CD4-positive, alpha-beta T cell treated with Interleukin-17A for 1 hour (primary cell): ENCODE measurements at regions not wholly inside any gene's neighbourhood (a gene's known extent, or its start where the extent isn't known, plus 50 kb on each side); places are given as distances from the start of the nearest gene placed in this dataset.
"Not testable (repeated sequence)": the region's sequence is repeated elsewhere in the genome, so short reads cannot be mapped to it uniquely, and the experiment has no call there.

Experiments
- DNase-seq: peaks from one replicate; pipeline ENCODE4 v3.0.0-alpha.2; 2020

DNA sequence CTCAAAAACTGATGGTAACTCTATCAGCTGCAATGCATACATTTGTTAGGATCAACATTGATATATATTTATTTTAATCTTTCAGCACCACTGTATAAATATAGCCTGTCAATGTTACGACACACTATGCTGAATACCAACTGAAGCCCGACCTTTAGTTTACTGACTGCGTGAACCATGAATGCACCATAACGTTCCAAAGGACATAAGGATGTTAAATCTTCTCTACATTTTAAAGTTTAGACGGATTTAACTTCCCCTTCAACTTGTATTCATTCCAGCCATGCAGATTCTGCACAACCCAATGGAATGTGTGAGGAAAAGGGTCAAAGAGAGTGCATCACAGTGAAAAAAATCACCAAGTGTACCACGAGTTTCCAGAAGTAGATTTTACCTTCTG, 489.5 kb downstream of the IRS1 start:
- no peak for DNase-seq

DNA sequence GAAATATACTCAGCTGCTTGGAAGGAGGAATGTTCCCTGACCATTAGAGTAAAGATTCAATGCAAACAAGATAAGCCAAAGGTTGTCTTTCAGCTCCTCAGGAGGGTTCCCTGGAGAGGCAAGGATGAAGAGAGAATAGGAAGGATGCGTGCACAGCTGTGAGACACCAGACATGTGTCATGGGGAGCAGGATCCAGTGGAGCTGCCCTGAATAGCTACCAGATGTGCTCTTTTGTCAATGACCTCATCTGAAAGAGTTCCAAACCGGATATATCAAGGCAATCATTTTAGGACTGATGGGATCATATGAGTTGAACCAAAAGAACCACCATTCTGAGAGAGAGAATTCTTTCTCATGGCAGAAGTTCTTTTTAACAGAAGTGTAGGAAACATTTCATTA, 490.6 kb downstream of the IRS1 start:
- no peak for DNase-seq

DNA sequence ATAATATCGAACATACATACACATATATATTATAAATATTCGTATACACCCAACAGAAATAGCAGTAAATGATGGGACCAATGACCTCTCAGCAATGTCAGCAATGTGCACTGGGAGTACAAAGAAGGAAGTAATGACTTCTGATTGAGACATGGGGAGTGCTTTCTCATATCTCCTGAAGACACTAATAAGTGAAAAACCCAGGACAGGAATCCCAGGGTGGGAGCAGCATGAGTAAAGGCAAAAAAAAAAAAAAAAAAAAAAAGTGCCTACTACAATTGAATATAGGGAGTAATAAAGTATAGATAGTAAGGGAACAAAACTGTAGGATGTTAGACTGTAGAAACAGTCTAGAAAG, 491.3 kb downstream of the IRS1 start:
- DNase-seq = no peak

DNA sequence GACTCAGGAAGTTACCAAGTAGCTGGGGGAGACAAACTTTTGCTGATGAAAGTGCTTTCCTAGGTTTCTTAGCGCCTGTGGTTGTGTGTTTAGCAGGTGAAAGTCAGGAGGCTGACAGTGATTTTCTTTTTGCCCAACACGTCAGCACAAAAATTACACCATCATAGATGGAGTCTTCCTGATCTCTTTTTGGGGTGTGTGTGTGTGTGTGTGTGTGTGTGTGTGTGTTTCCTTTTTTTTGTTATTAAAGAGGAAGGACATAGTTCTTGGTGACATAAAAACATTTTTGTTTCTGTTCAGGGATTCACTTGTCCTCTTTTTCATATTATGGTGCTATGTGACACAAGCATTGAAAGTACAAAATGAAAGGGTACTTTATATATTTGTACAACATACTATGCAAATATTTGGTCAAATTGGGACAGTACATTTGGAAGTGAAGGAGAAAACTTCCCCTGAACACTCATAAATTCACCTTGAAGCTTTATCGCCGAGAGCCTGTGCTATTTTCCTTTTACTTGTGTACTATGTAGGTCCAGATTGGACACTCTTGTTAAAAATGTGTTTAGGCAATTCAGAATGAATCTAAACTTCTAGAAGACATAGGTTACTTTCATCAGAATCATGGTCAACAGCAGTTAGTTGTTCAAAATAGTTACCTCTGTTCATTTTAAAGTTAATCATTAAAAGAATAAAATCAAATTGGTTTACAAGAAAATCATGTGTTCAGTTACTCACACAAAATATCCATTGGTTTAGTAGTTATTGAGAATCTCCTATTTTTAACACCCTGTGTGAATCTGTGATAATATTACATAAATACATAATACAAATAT, 491.9 kb downstream of the IRS1 start:
- DNase-seq = no peak

DNA sequence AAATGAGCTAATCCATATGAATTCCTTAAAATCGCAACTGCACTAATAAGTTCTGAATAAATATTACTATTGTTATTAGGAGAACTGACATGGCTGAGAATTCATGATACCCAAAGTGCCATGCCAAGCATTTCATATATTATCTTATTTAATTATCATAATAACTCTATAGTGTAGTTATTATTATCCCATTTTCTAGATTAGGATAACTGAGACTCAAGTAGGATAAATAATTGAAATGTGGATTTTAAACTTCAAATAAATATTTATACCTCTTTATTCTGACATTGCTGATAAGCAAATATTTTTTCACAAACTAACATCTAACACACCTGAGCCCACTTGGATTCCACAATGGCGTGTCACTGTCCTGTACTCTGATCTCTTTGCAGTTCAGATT, 492.7 kb downstream of the IRS1 start:
- no peak for DNase-seq

DNA sequence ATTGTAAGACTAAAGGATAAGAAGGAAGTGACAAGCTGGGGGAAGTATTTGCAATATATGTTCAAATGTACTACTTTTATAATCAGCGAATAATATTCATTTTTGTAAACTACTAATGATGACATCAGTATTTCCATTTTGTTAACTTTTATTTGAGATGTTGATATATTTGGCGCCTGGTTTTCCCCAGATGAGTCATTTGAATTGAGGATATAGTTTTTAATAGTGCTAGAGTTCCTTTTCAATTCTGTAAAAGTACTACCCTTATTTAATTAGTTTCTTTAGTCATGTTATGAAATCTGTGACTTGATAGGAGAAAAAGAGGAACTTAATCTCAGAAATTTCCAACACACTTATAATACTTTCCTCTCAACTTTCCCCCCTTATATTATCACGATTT, 495.3 kb downstream of the IRS1 start:
- peak; percentile 8 for DNase-seq

DNA sequence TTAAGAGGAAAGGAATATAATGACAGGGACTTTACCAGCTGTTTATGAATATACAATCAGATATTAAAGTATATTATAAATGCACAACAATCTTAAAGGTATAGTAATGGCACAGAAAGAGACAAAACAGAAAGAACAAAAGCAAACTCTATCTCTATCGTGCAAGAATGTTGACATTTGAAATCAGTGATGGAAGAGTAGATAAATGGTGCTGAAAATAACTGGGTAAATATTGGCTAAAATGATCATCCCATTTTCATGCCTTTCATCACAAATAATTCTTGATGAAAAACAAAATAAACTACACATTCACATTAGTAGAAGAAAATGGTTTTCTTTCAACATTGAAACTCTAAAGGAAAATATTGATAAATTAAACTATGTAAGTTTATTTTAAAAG, 495.9 kb downstream of the IRS1 start:
- no peak for DNase-seq

DNA sequence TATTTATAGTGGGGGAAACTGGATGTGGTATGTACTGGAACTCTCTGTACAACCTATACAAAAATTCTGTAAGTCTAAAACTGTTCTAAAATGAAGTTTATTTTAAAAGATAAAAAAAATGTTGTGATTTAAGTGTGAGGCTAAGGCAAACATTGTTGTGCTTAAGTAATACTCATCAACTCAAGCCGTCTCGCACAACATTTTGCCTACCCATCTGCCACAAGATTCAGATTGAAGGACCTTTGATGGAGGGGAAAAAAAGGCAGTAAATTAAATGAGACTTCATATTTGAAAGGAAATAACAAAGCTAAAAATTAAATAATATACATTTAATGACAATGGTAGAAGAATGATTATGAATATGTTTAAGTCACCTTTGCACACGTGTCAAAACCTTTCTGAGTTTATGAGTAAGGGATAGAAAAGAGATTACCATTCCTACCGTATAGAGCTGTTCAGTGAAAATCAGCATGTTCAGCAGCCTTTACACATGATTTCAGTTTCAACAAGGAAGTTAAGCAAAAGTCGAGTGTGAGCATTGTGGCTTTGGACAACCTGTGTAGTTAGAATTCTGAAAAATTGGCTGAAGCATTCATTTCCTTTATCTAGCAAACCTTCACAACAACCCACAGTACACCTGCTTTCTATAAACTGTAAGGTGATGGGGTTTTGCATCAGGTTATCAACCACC, 499.3 kb downstream of the IRS1 start:
- DNase-seq = no peak

DNA sequence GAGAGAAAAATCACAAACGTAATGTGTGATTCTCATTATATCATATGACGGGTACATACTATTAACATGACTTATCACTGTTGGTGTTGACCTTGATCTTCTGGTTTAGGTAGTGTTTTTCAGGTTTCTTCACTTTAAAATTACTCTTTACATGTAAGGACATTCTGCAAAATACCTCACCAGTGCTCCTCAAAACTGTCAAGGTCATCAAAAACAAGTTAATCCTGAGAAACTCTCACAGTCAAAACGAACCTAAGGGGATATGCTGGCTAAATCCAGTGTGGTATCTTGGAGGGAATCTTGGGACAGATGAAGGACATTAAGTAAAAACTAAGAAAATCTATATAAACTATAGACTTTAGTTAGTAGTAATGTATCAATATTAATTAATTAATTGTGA, 499.8 kb downstream of the IRS1 start:
- DNase-seq = no peak

DNA sequence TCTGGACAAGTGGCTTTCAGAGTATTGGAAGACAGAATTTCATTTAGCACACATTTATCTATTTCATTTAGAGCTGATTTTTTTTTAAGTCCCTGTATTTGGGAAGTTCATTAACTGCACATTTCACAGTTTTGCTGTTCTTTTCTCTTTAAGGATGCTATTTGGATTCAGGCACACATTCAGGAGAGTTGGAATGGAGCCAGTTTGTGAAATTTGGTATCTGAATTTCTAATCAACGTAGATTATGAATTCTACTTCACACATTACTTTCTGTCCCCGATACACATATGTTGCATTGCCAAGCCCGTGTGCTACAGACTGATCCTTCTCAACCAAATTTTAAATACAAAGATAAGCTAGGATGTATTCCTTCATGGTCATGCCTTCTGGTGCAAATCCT, 503.9 kb downstream of the IRS1 start:
- no peak for DNase-seq

DNA sequence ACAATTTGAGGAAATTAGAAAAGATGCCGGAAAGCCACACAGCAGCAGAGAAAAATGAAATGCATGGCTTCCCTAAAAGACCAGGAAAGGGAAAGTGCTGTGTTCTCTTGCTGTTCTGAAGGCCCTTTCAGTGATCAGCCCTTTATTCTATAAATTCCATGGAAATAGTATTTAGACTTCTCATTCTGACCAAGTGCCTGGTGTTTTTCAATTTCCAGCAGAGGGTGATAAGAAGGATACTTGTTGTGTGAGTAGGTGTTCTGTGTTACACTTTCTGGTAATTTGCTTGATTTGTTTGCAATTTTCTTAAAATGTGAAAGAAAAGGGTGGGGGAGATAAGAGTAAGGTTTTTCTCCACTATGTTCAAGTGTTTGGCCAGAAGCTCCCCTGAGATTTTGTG, 504.5 kb downstream of the IRS1 start:
- no peak for DNase-seq

DNA sequence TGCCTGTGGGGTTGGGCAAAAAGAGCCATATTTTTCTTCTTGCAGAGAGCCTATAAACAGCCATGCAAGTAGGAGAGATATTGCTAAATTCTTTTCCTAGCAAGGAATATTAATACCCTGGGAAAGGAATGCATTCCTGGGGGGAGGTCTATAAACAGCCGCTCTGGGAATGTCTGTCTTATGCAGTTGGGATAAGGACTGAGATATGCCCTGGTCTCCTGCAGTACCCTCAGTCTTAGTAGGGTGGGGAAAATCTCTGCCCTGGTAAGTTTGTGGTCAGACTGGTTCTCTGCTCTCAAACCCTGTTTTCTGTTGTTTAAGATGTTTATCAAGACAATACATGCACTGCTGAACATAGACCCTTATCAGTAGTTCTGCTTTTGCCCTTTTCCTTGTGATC, 508.3 kb downstream of the IRS1 start:
- DNase-seq = not testable (repeated sequence)

DNA sequence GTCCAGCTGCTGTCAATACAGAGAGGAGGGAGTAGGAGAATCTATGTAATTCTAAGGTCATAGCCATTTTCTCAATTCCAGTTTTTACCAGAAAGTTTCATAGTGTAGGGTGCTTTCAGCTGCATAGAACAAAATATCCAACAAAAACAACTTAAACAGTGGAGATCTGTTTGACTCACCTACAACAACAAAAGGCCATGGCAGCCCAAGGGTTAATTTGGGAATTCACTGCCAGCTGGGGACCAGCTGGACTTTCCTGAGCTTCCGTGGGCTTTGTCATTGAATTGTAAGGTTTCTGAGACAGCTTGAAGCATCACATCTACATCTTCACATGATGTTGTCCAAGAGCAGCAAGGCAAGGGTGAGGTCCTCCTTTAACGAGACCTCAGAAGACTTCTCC, 512.7 kb downstream of the IRS1 start:
- DNase-seq = no peak

DNA sequence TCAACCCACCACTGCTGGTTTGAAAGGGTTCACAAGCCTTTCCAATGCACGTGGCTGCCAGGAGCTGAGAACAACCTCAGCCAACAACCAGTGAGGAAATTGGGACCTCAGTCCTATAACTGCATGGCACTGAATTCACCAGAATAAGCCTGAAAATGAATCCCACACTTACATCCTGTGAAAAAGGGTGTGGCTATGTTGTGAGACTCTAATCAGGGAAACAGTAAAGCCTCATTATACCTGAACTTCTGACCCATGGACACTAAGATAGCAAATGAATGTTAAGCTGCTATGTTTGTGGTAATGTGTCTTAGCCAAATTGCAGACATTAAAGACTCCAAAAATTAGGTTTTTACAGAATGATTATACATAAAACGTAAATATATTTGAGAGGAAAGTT, 515.8 kb downstream of the IRS1 start:
- no peak for DNase-seq

DNA sequence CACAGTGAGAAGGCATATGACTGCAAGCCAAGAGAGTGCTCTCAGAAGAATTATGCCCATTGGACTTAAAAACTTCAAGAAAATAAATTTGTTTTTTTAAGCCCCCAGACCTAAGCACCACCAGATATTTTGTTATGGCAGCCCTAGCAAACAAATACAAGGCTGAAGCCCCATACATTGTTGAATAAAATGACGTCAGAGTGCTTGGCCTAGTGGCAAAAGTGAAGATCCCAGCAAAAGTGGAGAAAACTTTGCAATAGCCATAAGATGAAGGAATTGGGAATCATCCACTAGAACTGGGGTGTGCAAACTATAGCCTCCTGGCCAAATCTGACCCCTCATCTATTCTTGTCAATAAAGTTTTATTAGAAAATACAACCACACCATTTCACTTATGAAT, 517.5 kb downstream of the IRS1 start:
- no peak for DNase-seq

DNA sequence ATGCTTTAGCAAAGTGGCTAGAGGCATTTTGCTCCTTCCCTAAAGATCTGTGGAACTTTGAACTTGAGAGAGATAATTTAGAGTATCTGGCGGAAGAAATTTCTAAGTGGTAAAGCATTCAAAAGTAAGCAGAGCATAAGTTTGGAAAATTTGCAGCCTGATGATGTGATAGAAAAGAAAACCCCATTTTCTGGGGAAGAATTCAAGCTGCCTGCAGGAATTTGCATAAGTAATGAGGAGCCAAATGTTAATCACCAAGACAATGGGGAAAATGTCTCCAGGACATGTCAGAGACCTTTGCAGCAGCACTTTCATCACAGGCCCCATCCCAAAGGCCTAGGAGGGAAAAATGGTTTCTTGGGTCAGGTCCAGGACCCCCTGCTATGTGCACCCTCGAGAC, 519.5 kb downstream of the IRS1 start:
- DNase-seq = not testable (repeated sequence)

DNA sequence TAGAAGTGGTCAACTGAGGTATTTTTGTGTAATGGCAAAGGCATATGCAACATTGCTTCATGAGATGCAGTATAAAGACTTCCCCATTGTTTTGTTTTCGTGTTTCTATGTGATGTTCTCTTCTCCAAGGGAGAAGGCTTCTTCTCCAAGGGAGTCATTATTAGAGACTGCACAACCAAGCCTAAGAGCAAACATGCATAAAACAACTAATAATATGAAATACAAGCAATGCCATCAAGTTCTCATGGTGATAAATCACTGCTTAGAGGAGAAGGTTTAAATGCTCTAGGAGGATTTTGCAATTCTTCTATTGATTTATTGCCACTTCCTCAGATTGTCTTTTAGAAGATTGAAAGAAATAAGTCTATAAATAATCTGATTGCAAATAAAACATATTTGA, 524.4 kb downstream of the IRS1 start:
- DNase-seq = no peak

DNA sequence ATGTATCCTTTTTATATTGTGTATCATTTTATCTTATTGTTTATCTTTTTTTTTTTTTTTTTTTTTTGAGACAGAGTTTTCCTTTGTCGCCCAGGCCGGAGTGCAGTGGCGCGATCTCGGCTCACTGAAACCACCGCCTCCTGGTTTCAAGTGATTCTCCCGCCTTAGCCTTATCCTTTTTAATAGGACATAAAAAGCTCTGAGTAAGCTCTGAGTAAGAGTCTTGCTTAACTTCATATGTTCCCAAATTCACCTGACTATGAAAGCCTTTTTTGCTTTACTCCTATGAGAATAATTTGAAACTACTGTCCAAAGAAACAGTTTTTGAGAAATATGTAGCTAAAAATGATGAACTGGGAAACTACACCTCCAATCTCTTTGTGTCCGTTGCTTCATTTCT, 525.5 kb downstream of the IRS1 start:
- DNase-seq = no peak

DNA sequence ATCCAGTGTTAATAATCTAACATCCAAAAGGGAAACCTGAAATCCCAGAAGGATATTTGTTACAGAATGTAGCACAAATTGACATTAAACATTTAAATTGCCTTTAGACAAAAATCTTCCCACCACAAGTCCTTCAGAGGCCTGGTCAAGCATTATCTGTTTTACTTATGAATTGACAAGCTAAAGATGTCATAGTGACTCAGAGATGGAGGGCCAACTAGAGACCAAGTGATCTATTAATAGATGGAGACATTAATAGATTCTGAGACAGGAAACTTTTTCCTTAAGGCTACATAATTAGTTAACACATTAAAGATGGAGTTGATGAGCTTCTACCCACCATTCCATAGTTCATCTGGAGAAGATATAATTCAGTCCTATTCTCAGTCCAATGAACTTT, 526.2 kb downstream of the IRS1 start:
- DNase-seq = no peak

DNA sequence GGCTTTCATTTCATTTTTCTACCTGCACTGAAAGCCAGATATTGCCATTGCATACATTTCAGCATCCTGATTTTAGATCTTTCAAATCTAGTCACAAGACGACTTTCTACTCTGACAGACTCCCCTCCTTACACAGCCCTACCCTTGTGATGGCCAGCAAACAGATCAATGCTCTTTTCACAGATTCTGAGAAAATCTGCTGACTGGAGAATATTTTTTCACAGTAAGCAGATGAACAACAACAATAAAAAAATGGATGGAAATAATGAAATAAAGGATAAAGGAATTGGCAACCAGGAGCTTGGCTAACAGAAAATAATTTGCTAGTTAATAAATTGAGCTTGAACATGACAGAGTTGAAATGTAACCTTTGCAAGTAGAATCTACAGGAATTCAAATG, 527.2 kb downstream of the IRS1 start:
- DNase-seq = no peak

DNA sequence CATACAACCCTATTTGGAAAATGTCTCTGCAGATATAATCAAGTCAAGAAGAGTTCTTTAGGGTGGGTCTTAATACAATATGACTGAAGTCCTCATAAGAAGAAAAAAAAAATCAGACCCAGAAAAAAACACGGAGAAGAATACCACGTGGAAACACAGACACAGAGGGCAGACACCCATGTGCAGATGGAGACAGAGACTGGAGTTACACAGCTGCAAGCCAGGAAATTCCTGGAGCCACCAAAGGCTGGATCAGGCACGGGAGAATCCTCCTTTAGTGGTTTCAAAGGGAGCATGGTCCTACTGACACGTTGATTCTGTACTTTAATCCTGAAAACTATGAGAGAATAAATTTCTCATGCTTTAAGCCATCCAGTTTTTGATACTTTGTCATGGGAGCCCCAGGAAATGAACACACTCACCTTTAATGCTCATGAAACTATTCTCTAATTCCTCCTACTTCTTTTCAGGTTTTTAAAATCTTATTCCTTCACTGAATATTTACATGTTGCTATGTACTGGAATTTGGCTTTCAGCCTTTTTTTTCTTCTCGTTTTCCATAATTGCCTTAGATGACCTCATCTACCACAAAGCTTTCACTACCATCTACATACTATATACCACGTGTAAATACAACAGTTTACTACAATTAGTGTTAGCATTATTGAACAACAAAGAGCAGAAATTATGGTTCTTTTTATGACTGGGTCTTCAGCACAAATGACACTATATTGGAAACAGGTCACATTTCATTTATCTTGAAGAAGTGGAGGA, 529.1 kb downstream of the IRS1 start:
- DNase-seq = no peak

DNA sequence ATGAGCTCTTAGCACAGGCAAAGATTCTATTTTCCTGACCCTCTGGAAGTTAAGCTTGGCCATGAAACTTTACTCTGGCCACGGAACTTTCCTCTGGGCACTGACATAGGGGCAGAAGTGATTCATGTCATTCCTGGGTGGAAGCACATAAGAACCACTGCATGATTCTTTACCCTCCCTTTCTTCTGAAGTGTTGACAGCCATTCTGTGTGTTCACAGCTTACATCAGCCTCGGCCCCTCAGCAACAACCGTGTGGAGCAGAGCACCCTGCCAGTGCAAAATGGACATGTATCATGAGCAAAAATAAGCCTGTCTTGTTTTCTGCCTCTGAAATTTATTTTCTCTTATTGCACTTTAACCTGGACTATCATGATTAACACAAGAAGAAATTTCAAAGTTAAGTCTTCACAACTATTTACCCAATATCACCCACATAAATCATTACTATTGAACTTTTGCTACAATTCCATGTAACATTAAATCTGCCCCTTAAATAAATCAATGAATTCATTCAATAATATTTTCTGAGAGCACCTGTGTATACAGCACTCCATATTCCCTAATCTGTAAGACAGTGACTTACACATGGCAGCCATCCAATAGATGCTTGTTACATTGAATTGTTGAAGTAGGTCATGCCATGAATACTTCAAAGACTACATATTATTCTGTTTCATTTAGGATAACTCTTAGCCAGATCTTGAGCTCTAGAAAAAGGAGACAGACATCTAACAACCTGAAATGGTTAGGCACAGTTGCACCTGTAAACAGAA, 531.9 kb downstream of the IRS1 start:
- DNase-seq = no peak

DNA sequence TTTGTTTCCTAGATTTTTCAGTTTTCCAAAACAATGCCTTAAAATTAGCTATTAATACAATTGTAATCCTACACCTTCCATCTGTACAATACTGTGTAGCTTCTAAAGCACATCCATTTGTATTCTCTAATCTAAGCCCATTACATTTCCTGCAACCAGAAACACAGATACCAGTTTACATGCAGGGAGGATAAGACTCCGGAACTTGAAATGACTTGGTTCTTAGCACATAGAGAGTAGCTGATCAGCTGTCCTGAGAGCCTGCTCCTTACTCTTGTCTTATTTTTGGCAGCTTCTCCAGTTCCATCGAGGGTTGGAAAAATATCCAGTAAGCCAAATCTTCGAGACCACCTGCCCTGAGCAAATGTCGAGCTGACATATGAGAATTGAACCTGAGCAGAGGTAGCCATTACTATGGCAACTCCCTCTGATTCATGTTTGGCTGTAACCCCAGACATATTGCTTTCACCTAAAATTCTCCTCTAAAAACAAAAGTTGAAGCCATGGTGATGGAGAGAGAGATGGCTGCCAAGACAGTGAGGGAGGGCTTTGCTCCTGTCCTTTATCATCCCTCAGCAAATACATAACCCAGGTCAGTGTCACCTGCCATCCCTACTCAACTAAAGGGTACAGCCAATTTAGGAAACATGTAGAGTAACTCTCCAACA, 542.8 kb downstream of the IRS1 start:
- no peak for DNase-seq
